Upper lobe of left lung (tissue), 4 donors: ENCODE measurements at regions not wholly inside any gene's neighbourhood (a gene's known extent, or its start where the extent isn't known, plus 50 kb on each side); places are given as distances from the start of the nearest gene placed in this dataset.

Experiments
- CTCF ChIP-seq, 6 experiments: fragments of 450-650 bp in 4 of 6; fragments of 200-600 bp in 2 of 6; sonication (generic) in 2 of 6; IDR thresholded peaks; one replicate each; pipeline ENCODE4 v1.5.1; 2016 to 2019; ENCODE audit warnings: antibody characterized with exemption in 6 of 6
- POLR2A ChIP-seq, 4 donors: fragments of 450-650 bp; IDR thresholded peaks; one replicate each; pipeline ENCODE4 v1.5.1; 2016 to 2017; ENCODE audit warnings: antibody characterized with exemption in 4 of 4, mild to moderate bottlenecking in 2 of 4

GRCh38 chr17:77036136-77036840 lies 104.5 kb upstream of the SEC14L1 start:
- TF ChIP-seq CTCF (IDR thresholded peaks at IDR 0.05) (no peak), POLR2A (IDR thresholded peaks at IDR 0.05) (no peak)
